AML-193 (cell line): ENCODE measurements at regions not wholly inside any gene's neighbourhood (a gene's known extent, or its start where the extent isn't known, plus 50 kb on each side); places are given as distances from the start of the nearest gene placed in this dataset.
A peak's percentile ranks its signal among the peaks of the same experiment; 100 is the strongest.

ENCODE experiments used
- DNase-seq, 2 experiments: peaks; one replicate each; lab custom pipeline; 2025; lab: John Stamatoyannopoulos, UW

GRCh38 chr4:83171436-83172039, 57.0 kb upstream of the PLAC8 start:
- peak in 1 of 2 experiments; percentile 10 for DNase-seq

- no peak for DNase-seq
Measured at GRCh38 chr4:83170952-83171399, 56.4 kb upstream of the PLAC8 start.
